WTC11 (cell line): ENCODE measurements at regions not wholly inside any gene's neighbourhood (a gene's known extent, or its start where the extent isn't known, plus 50 kb on each side); places are given as distances from the start of the nearest gene placed in this dataset.

Source experiments
- CREB1 ChIP-seq: sonication (generic); formaldehyde crosslinking; IDR thresholded peaks from 2 replicates; pipeline ENCODE4 v1.8.0; 2023; ENCODE audit warnings: mild to moderate bottlenecking, missing genetic modification reagents
- ETV6 ChIP-seq: sonication (generic); formaldehyde crosslinking; IDR thresholded peaks from 2 replicates; pipeline ENCODE4 v1.8.1; 2022; ENCODE audit warnings: mild to moderate bottlenecking, missing genetic modification reagents
- TEAD1 ChIP-seq: sonication (generic); formaldehyde crosslinking; IDR thresholded peaks from 2 replicates; pipeline ENCODE4 v1.8.0; 2022; ENCODE audit warnings: mild to moderate bottlenecking, missing genetic modification reagents
- ZNF138 ChIP-seq: sonication (generic); formaldehyde crosslinking; conservative IDR thresholded peaks from 2 replicates; pipeline ENCODE4 v1.8.1; 2022; ENCODE audit warnings: mild to moderate bottlenecking, moderate library complexity, missing genetic modification reagents
- TF ChIP-seq, protein P1 (sequence below): sonication (generic); formaldehyde crosslinking; IDR thresholded peaks from 2 replicates; pipeline ENCODE4 v1.8.0; 2022; ENCODE audit warnings: mild to moderate bottlenecking, missing genetic modification reagents
- TF ChIP-seq, protein P2 (sequence below): sonication (generic); formaldehyde crosslinking; IDR thresholded peaks from 2 replicates; pipeline ENCODE4 v1.8.1; 2022; ENCODE audit warnings: mild to moderate bottlenecking, moderate library complexity, missing genetic modification reagents
- TF ChIP-seq, protein P3 (sequence below): fragments of 200-600 bp; IDR thresholded peaks from 2 replicates; pipeline ENCODE4 v1.8.0; 2022; ENCODE audit warnings: antibody characterized with exemption
- TF ChIP-seq, protein P4 (sequence below): sonication (generic); formaldehyde crosslinking; conservative IDR thresholded peaks from 2 replicates; pipeline ENCODE4 v1.8.1; 2022; ENCODE audit warnings: mild to moderate bottlenecking, missing genetic modification reagents

DNA sequence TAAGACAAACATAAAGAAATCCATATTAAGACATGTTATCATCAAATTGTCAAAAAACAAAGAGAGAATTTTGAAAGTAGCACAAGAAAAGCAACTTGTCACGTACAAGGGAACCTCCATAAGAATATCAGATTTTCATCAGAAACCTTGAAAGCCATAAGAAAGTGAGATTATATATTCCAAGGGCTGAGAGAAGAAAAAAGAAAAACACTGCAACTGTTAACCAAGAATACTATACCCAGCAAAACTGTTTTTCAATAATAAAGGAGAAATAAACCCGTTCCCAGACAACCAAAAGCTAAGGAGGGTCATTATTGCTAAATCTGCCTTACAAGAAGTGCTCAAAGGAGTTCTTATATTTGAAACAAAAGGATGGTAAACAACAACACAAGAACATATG is 94.7 kb upstream of the TSPAN8 start:
- TF ChIP-seq, protein P1, sequence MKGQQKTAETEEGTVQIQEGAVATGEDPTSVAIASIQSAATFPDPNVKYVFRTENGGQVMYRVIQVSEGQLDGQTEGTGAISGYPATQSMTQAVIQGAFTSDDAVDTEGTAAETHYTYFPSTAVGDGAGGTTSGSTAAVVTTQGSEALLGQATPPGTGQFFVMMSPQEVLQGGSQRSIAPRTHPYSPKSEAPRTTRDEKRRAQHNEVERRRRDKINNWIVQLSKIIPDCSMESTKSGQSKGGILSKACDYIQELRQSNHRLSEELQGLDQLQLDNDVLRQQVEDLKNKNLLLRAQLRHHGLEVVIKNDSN (CRISPR knock-in tag), result no peak
- no peak for TF ChIP-seq ETV6 (CRISPR knock-in tag)
- TF ChIP-seq, protein P2, sequence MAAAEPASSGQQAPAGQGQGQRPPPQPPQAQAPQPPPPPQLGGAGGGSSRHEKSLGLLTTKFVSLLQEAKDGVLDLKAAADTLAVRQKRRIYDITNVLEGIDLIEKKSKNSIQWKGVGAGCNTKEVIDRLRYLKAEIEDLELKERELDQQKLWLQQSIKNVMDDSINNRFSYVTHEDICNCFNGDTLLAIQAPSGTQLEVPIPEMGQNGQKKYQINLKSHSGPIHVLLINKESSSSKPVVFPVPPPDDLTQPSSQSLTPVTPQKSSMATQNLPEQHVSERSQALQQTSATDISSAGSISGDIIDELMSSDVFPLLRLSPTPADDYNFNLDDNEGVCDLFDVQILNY (CRISPR knock-in tag), result no peak
- no peak for TF ChIP-seq ZNF138
- TF ChIP-seq, protein P3, sequence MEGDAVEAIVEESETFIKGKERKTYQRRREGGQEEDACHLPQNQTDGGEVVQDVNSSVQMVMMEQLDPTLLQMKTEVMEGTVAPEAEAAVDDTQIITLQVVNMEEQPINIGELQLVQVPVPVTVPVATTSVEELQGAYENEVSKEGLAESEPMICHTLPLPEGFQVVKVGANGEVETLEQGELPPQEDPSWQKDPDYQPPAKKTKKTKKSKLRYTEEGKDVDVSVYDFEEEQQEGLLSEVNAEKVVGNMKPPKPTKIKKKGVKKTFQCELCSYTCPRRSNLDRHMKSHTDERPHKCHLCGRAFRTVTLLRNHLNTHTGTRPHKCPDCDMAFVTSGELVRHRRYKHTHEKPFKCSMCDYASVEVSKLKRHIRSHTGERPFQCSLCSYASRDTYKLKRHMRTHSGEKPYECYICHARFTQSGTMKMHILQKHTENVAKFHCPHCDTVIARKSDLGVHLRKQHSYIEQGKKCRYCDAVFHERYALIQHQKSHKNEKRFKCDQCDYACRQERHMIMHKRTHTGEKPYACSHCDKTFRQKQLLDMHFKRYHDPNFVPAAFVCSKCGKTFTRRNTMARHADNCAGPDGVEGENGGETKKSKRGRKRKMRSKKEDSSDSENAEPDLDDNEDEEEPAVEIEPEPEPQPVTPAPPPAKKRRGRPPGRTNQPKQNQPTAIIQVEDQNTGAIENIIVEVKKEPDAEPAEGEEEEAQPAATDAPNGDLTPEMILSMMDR, result no peak
- no peak for TF ChIP-seq CREB1 (CRISPR knock-in tag)
- TF ChIP-seq, protein P4, sequence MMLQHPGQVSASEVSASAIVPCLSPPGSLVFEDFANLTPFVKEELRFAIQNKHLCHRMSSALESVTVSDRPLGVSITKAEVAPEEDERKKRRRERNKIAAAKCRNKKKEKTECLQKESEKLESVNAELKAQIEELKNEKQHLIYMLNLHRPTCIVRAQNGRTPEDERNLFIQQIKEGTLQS (CRISPR knock-in tag), result no peak
- TF ChIP-seq TEAD1 (CRISPR knock-in tag), result no peak
